Calu3 (cell line): ENCODE measurements at regions not wholly inside any gene's neighbourhood (a gene's known extent, or its start where the extent isn't known, plus 50 kb on each side); places are given as distances from the start of the nearest gene placed in this dataset.

Experiments
- BruUV-seq: library from RNA; stranded (reverse); fragments of 400-500 nt; replicated peaks from 2 replicates; lab custom pipeline; 2021; lab: Mats Ljungman, UMichigan
- CTCF ChIA-PET: fragments of 300-600 bp; sonication (Branson Sonifier 250); formaldehyde crosslinking; loops from one replicate; lab custom pipeline; 2022; ENCODE audit warnings: antibody characterized with exemption; lab: Charles Lee
- DNase-seq: peaks from one replicate; pipeline ENCODE4 v3.0.0; 2022
- H3K27ac Mint-ChIP-seq: one replicate; pipeline ENCODE4 v1.8.0; 2022; ENCODE audit warnings: mixed read lengths; ENCODE audit not compliant: unreplicated experiment
- H3K27me3 Mint-ChIP-seq: one replicate; pipeline ENCODE4 v1.8.0; 2022; ENCODE audit warnings: mixed read lengths; ENCODE audit not compliant: unreplicated experiment
- H3K36me3 Mint-ChIP-seq: one replicate; pipeline ENCODE4 v1.8.0; 2022; ENCODE audit warnings: mild to moderate bottlenecking, moderate library complexity, mixed read lengths; ENCODE audit not compliant: insufficient read depth, unreplicated experiment
- H3K4me1 Mint-ChIP-seq: one replicate; pipeline ENCODE4 v1.8.0; 2022; ENCODE audit warnings: mild to moderate bottlenecking, low read depth, mixed read lengths; ENCODE audit not compliant: unreplicated experiment
- H3K4me3 Mint-ChIP-seq: one replicate; pipeline ENCODE4 v1.8.0; 2022; ENCODE audit warnings: mild to moderate bottlenecking, low read depth, moderate library complexity, mixed read lengths; ENCODE audit not compliant: unreplicated experiment
- H3K9me3 Mint-ChIP-seq: one replicate; pipeline ENCODE4 v1.8.0; 2022; ENCODE audit warnings: low read depth, mixed read lengths; ENCODE audit not compliant: unreplicated experiment
- intact Hi-C: fragments of 100-400 bp; cut with micrococcal nuclease; formaldehyde crosslinking; loops from one replicate; pipeline ENCODE4 v1.10.0; 2022; ENCODE audit not compliant: unreplicated experiment
- TF ChIP-seq, protein P1 (sequence below): fragments of 200-600 bp; IDR thresholded peaks from one replicate; pipeline ENCODE4 v1.8.0; 2022; ENCODE audit warnings: antibody characterized with exemption; ENCODE audit not compliant: unreplicated experiment

DNA sequence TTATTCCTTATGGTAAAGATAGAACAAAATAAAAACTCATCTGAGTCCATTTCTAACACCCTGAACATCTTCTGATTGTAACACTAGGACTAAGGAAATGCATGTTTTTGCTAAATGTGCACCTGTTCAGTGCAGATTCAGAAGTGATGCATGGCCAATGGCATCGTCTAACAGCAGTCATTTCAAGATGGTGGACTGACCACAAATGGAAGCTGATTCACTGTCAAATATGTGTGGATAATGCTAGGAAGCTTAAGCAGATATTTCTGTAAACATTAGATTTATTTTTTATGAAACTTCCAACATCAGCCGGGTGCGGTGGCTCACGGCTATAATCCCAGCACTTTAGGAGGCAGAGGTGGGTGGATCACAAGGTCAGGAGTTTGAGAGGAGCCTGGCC, 394.8 kb downstream of the SAMD5 start:
- H3K4me1 Mint-ChIP-seq = no peaks in the 10 kb centered on the region
- no TSS peak for BruUV-seq
- H3K36me3 Mint-ChIP-seq = no peaks in the 10 kb centered on the region
- no peaks in the 10 kb centered on the region for H3K9me3 Mint-ChIP-seq
- no peak for DNase-seq
- H3K4me3 Mint-ChIP-seq = no peak overlapping the region
- no peak overlapping the region for H3K27ac Mint-ChIP-seq
- TF ChIP-seq, protein P1, sequence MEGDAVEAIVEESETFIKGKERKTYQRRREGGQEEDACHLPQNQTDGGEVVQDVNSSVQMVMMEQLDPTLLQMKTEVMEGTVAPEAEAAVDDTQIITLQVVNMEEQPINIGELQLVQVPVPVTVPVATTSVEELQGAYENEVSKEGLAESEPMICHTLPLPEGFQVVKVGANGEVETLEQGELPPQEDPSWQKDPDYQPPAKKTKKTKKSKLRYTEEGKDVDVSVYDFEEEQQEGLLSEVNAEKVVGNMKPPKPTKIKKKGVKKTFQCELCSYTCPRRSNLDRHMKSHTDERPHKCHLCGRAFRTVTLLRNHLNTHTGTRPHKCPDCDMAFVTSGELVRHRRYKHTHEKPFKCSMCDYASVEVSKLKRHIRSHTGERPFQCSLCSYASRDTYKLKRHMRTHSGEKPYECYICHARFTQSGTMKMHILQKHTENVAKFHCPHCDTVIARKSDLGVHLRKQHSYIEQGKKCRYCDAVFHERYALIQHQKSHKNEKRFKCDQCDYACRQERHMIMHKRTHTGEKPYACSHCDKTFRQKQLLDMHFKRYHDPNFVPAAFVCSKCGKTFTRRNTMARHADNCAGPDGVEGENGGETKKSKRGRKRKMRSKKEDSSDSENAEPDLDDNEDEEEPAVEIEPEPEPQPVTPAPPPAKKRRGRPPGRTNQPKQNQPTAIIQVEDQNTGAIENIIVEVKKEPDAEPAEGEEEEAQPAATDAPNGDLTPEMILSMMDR = no peak
- H3K27me3 Mint-ChIP-seq = no peaks in the 10 kb centered on the region
- CTCF ChIA-PET = no interaction called here
- intact Hi-C loops = no loop called here

DNA sequence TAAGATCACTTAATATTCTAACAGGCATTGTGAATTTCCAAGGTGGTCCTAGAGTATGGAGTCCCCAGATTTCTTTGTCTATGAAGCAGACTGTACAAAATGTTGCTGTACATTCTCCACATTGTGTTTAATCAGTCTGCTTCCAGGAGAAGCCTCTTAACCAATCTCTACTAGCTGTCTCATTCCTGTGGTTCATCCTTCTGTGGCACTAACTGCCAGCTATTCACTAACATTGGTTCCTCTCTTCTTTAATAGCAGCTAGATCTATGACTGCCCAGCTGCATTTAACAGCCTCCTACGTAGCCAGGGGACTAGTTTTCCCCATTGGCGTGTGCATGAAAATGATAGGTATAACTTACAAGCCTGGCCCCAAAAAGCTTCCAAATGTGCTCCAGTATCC, 395.4 kb downstream of the SAMD5 start:
- intact Hi-C loops = no loop called here
- no peak for DNase-seq
- CTCF ChIA-PET = no interaction called here
- Mint-ChIP-seq H3K9me3 (no peaks in the 10 kb centered on the region), H3K4me1 (no peaks in the 10 kb centered on the region), H3K4me3 (no peak overlapping the region), H3K27ac (no peak overlapping the region), H3K36me3 (no peaks in the 10 kb centered on the region), H3K27me3 (no peaks in the 10 kb centered on the region)
- BruUV-seq = no TSS peak
- TF ChIP-seq, protein P1 = no peak

DNA sequence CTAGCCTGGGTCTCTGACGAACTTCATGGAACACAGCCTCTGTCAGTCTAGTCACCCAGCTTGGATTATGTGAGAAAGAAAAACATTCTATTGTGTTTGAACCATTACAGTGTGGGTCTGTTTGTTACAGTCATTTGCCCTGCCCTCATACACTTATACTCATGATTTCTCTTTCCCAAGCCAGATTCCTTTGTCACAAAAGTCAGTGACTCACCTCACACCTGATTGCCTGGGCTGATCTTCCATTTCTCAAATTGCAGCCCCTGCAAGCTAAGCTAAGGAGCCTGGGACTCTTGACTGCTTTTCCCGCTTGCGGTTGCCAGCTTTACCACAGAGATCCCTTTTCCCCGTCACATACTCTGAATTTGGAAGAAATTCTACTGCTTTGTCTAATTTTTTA, 395.9 kb downstream of the SAMD5 start:
- Mint-ChIP-seq H3K36me3 (no peaks in the 10 kb centered on the region), H3K9me3 (no peaks in the 10 kb centered on the region)
- CTCF ChIA-PET = no interaction called here

DNA sequence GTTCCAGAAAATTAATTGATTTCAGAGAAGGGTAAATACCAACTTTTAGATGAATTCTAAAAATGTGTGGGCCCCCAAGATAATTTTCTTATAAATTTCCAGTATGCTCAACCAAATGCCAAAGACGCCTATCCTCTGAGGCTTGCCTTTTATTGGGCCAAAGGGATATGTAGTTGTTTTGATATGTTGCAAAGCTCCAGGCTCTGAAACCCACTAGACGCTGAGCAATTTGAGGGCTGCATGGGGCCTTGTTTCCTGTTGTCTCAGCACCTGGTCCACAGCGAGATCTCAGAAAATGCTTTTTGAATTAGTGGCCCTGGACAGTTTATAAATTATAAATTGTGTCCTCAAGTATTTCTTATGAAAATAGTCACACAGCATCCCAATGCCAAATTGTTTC, 397.2 kb downstream of the SAMD5 start:
- Mint-ChIP-seq H3K27ac (no peak overlapping the region), H3K4me3 (no peak overlapping the region), H3K27me3 (no peaks in the 10 kb centered on the region), H3K4me1 (no peaks in the 10 kb centered on the region), H3K36me3 (no peaks in the 10 kb centered on the region), H3K9me3 (no peaks in the 10 kb centered on the region)
- CTCF ChIA-PET = no interaction called here
- intact Hi-C loops = no loop called here
- TF ChIP-seq, protein P1 = no peak
- no TSS peak for BruUV-seq
- no peak for DNase-seq

More for the DNA sequence above, 395.9 kb downstream of the SAMD5 start:
- Mint-ChIP-seq H3K27me3 (no peaks in the 10 kb centered on the region), H3K4me1 (no peaks in the 10 kb centered on the region), H3K4me3 (no peak overlapping the region), H3K27ac (no peak overlapping the region)
- no peak for DNase-seq
- TF ChIP-seq, protein P1 = no peak
- BruUV-seq = no TSS peak
- intact Hi-C loops = no loop called here
